GM10266 (cell line): ENCODE measurements at regions not wholly inside any gene's neighbourhood (a gene's known extent, or its start where the extent isn't known, plus 50 kb on each side); places are given as distances from the start of the nearest gene placed in this dataset.

Experiments used
- DNase-seq: peaks from one replicate; pipeline ENCODE4 v3.0.0; 2012; ENCODE audit errors: extremely low spot score
- TF ChIP-seq, protein P1 (sequence below): IDR thresholded peaks from 2 replicates; pipeline ENCODE4 v1.5.1; 2012; ENCODE audit warnings: mild to moderate bottlenecking, low read depth; ENCODE audit not compliant: control insufficient read depth, insufficient read depth; ENCODE audit errors: missing control alignments

- DNase-seq = no peak
- TF ChIP-seq, protein P1, sequence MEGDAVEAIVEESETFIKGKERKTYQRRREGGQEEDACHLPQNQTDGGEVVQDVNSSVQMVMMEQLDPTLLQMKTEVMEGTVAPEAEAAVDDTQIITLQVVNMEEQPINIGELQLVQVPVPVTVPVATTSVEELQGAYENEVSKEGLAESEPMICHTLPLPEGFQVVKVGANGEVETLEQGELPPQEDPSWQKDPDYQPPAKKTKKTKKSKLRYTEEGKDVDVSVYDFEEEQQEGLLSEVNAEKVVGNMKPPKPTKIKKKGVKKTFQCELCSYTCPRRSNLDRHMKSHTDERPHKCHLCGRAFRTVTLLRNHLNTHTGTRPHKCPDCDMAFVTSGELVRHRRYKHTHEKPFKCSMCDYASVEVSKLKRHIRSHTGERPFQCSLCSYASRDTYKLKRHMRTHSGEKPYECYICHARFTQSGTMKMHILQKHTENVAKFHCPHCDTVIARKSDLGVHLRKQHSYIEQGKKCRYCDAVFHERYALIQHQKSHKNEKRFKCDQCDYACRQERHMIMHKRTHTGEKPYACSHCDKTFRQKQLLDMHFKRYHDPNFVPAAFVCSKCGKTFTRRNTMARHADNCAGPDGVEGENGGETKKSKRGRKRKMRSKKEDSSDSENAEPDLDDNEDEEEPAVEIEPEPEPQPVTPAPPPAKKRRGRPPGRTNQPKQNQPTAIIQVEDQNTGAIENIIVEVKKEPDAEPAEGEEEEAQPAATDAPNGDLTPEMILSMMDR = no peak
Measured at GRCh38 chr12:98406378-98406777, 109.0 kb upstream of the TMPO start.

DNA sequence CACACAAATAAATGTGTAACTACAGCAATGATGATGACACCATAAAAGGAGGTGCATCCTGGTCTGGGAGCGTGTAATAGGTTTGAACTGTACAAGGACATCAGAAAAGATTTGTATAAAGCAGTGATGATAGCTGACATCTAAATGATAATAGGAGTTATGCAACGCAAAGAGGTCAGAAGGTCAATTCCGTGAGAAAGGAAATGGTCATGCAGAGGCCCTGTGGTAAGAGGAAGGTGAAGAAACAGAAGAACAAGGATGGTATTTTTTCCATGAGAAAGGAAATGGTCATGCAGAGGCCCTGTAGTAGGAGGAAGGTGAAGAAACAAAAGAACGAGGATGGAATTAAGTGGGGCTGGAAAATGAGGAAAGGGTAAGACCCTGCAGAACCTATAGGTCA is 106.7 kb upstream of the TMPO start:
- TF ChIP-seq, protein P1 = no peak

GRCh38 chr12:98409548-98409947 is 105.8 kb upstream of the TMPO start:
- TF ChIP-seq, protein P1 = no peak
- DNase-seq = no peak

More for the DNA sequence above, 106.7 kb upstream of the TMPO start:
- no peak for DNase-seq

DNA sequence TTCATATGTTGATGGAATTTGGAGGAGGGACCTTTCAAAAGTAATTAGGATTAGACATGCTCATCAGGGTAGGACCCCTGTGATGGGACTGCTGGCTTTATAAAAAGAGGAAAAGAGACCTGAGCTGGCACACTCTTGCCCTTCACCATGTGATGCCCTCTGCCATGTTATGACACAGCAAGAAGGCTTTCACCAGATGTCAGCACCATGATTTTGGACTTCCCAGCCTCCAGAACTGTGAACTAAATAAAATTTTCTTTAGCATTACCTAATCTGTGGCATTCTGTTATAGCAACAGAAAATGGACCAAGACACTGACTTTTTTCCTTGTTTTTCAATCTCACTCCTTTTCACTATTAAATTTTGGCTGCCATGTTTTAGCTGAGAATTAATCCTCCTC is 105.0 kb upstream of the TMPO start:
- DNase-seq = no peak
- TF ChIP-seq, protein P1 = no peak

GRCh38 chr12:98416845-98417244 is 98.5 kb upstream of the TMPO start:
- no peak for DNase-seq

DNA sequence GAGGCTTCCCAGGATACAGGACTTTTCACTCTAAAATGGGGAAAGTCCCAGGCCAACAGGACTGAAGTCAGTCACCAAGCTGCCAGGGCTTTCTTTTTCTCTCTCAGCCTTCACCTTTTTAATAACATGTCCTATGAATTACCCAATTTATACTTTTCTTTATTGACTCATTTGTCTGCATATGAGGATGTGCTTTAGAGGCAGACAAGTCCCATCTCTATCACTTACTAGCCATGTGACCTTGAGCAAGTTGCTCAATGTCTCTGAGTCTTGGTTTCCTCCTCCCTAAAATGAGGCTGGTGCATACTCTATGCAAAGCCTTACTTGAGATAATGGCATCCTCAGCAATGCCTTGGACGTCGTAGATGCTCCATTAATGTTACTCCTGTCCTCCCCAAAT is 98.1 kb upstream of the TMPO start:
- DNase-seq = no peak
- TF ChIP-seq, protein P1 = no peak

More at GRCh38 chr12:98416845-98417244, 98.5 kb upstream of the TMPO start:
- TF ChIP-seq, protein P1 = no peak

GRCh38 chr12:98418357-98419075 is 96.9 kb upstream of the TMPO start:
- DNase-seq = no peak
- TF ChIP-seq, protein P1 = no peak
